ENCODE measurements at regions not wholly inside any gene's neighbourhood (a gene's known extent, or its start where the extent isn't known, plus 50 kb on each side); places are given as distances from the start of the nearest gene placed in this dataset.

DNA sequence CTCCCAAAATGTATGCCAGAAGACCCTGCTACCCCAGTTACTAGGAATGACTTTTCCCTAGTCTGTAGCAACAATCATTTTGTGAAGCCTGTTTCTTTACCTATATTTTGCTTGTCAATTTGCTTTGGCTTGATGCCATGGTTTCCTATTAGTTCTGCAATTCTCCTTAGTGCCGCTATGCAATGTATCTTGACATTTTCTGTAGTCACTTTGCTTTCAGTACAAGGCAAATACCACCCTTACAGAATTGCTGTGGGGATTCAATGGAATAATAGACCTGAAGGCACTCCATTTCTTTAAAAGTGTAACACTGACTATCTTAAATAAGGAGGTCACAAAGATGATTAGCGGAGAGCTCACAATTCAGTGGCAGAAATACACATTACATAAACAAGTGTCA is 291.1 kb downstream of the NR2F1-AS1 start:
- TF ChIP-seq, protein P1, sequence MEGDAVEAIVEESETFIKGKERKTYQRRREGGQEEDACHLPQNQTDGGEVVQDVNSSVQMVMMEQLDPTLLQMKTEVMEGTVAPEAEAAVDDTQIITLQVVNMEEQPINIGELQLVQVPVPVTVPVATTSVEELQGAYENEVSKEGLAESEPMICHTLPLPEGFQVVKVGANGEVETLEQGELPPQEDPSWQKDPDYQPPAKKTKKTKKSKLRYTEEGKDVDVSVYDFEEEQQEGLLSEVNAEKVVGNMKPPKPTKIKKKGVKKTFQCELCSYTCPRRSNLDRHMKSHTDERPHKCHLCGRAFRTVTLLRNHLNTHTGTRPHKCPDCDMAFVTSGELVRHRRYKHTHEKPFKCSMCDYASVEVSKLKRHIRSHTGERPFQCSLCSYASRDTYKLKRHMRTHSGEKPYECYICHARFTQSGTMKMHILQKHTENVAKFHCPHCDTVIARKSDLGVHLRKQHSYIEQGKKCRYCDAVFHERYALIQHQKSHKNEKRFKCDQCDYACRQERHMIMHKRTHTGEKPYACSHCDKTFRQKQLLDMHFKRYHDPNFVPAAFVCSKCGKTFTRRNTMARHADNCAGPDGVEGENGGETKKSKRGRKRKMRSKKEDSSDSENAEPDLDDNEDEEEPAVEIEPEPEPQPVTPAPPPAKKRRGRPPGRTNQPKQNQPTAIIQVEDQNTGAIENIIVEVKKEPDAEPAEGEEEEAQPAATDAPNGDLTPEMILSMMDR (IDR thresholded peaks at IDR 0.05; ENCODE audit: borderline replicate concordance, extremely low read depth, insufficient read depth), result no peak
- H3K4me3 ChIP-seq (ENCODE audit: low read length in 3 of 3), result no peak overlapping the region
- H3K27ac ChIP-seq (ENCODE audit: low read depth in 2 of 2, low read length in 2 of 2), result no peak overlapping the region
- DNase-seq, result no peak
- no peak for FAIRE-seq
- intact Hi-C loops (cut with DNase I), result no loop called here
- H3K36me3 ChIP-seq (ENCODE audit: control insufficient read depth in 2 of 3, insufficient read depth in 3 of 3, low read length in 3 of 3), result no peaks in the 10 kb centered on the region
- H3K4me1 ChIP-seq (ENCODE audit: control insufficient read depth in 2 of 3, insufficient read depth in 2 of 3, low read depth in 1 of 3, low read length in 3 of 3), result no peaks in the 10 kb centered on the region
- H3K9ac ChIP-seq (ENCODE audit: low read length in 3 of 3), result no peak overlapping the region
- peaks cover 0 to 10% (median 0%) of the 10 kb centered on the region in 3 donors for H3K9me3 ChIP-seq (ENCODE audit: control insufficient read depth in 2 of 3, insufficient read depth in 1 of 3, low read length in 3 of 3)
- no peaks in the 10 kb centered on the region for H3K27me3 ChIP-seq (ENCODE audit: control insufficient read depth, insufficient read depth, low read length)

DNA sequence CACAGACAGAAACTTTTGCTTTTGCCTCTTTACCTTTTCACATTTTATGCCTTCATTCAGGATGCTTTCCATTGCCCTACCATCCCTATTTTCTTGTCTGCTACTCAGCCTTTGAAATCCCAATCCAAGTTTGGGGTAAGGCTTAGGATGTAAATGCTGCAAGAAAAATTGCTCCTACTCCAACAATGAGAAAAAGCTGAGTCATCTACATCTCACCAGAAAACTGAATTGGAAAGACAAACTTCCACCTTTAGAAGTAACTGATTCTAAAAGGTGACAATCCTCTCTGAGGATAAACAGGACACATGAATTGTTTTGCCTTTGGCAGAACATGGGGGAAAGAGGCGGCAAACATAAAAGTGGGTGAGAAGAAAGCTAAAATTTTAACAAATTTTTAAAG is 295.6 kb downstream of the NR2F1-AS1 start:
- no peaks in the 10 kb centered on the region for H3K4me1 ChIP-seq (ENCODE audit: control insufficient read depth in 2 of 3, insufficient read depth in 2 of 3, low read depth in 1 of 3, low read length in 3 of 3)
- no peak for DNase-seq
- H3K9ac ChIP-seq (ENCODE audit: low read length in 3 of 3), result no peak overlapping the region
- H3K36me3 ChIP-seq (ENCODE audit: control insufficient read depth in 2 of 3, insufficient read depth in 3 of 3, low read length in 3 of 3), result no peaks in the 10 kb centered on the region
- H3K27ac ChIP-seq (ENCODE audit: low read depth in 2 of 2, low read length in 2 of 2), result no peak overlapping the region
- H3K27me3 ChIP-seq (ENCODE audit: control insufficient read depth, insufficient read depth, low read length), result no peaks in the 10 kb centered on the region
- no peak overlapping the region for H3K4me3 ChIP-seq (ENCODE audit: low read length in 3 of 3)
- FAIRE-seq, result no peak
- TF ChIP-seq, protein P1 (IDR thresholded peaks at IDR 0.05; ENCODE audit: borderline replicate concordance, extremely low read depth, insufficient read depth), result no peak
- H3K9me3 ChIP-seq (ENCODE audit: control insufficient read depth in 2 of 3, insufficient read depth in 1 of 3, low read length in 3 of 3), result peaks cover 0 to 10% (median 0%) of the 10 kb centered on the region in 3 donors
- intact Hi-C loops (cut with DNase I), result no loop called here

DNA sequence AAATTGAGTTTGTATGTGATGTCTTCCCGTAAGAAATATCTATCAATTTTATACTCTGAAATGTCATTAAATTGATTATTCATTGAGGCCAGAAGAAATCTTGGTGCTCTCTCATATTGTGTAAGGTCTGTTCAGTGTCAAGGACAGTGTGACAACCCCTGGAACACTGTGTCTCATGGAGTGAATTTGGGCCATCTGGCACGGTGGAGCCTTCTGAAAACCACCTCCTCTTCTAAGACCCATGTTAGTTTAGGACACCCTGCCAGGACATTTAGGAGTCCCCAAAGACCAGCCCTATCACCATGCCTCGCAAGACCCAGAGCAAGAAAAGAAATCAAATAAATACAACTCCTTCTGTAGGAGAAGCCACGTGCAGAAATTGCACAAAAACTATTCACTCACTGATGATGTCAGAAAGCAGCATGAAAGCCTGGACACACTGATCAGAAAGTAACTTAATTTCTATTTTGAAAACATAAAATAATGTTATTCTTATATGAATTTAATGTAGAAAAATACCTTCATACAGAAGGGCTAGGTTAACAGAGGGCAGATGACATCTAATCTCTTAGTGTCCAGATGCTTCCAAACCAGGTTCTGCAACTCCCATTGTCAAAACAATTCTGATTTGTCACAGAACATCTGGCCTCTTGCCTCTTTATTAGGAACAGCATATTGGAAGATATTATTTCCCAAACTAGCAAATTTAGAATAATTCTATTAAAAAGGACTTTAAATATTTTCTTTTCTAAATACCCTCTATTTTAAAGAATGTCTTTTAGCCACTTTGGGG is 298.8 kb downstream of the NR2F1-AS1 start:
- no peak for FAIRE-seq
- TF ChIP-seq, protein P1 (IDR thresholded peaks at IDR 0.05; ENCODE audit: borderline replicate concordance, extremely low read depth, insufficient read depth), result no peak

More for the DNA sequence above, 298.8 kb downstream of the NR2F1-AS1 start:
- H3K27ac ChIP-seq (ENCODE audit: low read depth in 2 of 2, low read length in 2 of 2), result no peak overlapping the region
- H3K9me3 ChIP-seq (ENCODE audit: control insufficient read depth in 2 of 3, insufficient read depth in 1 of 3, low read length in 3 of 3), result peaks cover 0 to 10% (median 0%) of the 10 kb centered on the region in 3 donors
- no peak overlapping the region for H3K9ac ChIP-seq (ENCODE audit: low read length in 3 of 3)
- no peaks in the 10 kb centered on the region for H3K27me3 ChIP-seq (ENCODE audit: control insufficient read depth, insufficient read depth, low read length)
- DNase-seq, result peak in 1 of 5 donors; percentile 64
- H3K4me1 ChIP-seq (ENCODE audit: control insufficient read depth in 2 of 3, insufficient read depth in 2 of 3, low read depth in 1 of 3, low read length in 3 of 3), result peaks cover 0 to 6% (median 0%) of the 10 kb centered on the region in 3 donors
- H3K36me3 ChIP-seq (ENCODE audit: control insufficient read depth in 2 of 3, insufficient read depth in 3 of 3, low read length in 3 of 3), result no peaks in the 10 kb centered on the region
- no peak overlapping the region for H3K4me3 ChIP-seq (ENCODE audit: low read length in 3 of 3)
- intact Hi-C loops (cut with DNase I), result no loop called here
